Keratinocyte (primary cell): ENCODE measurements at regions not wholly inside any gene's neighbourhood (a gene's known extent, or its start where the extent isn't known, plus 50 kb on each side); places are given as distances from the start of the nearest gene placed in this dataset.

Experiments
- DNase-seq: peaks from one replicate; pipeline ENCODE4 v3.0.0-alpha.2; 2011; ENCODE audit warnings: low read depth, missing footprints, low spot score
- FAIRE-seq: peaks from 2 replicates; lab custom pipeline; 2011; peaks lifted over from hg19 to GRCh38; lab: Jason Lieb, UNC
- H2AFZ ChIP-seq: 2 replicates; pipeline ENCODE4 v1.6.0; 2012; ENCODE audit warnings: low read length, control low read depth, inconsistent platforms; ENCODE audit not compliant: control insufficient read depth
- H3K27ac ChIP-seq: 2 replicates; pipeline ENCODE4 v1.5.1; 2011; ENCODE audit warnings: low read length; ENCODE audit not compliant: control insufficient read depth, insufficient read depth
- H3K27me3 ChIP-seq: 3 replicates; pipeline ENCODE4 v1.6.0; 2011; ENCODE audit warnings: low read length; ENCODE audit not compliant: control insufficient read depth, insufficient read depth; ENCODE audit errors: extremely low read depth
- H3K36me3 ChIP-seq, 2 experiments: 2 replicates in 1 of 2; 3 replicates in 1 of 2; pipeline ENCODE4 v1.5.1; 2011; ENCODE audit warnings: low read length in 2 of 2, mild to moderate bottlenecking in 1 of 2; ENCODE audit not compliant: control insufficient read depth in 2 of 2, insufficient read depth in 2 of 2; ENCODE audit errors: extremely low read depth in 1 of 2
- H3K4me1 ChIP-seq: 3 replicates; pipeline ENCODE4 v1.5.1; 2011; ENCODE audit warnings: low read length; ENCODE audit not compliant: control insufficient read depth, insufficient read depth; ENCODE audit errors: extremely low read depth
- H3K4me2 ChIP-seq: 3 replicates; pipeline ENCODE4 v1.6.0; 2011; ENCODE audit warnings: low read depth, low read length; ENCODE audit not compliant: control insufficient read depth, insufficient read depth; ENCODE audit errors: extremely low read depth
- H3K4me3 ChIP-seq, 3 experiments: fragments of 200-600 bp in 1 of 3; sonication (generic) in 1 of 3; 2 replicates in 2 of 3; 3 replicates in 1 of 3; pipeline ENCODE4 v1.5.1; 2011 to 2016; ENCODE audit warnings: low read length in 3 of 3, mild to moderate bottlenecking in 3 of 3, control low read depth in 2 of 3, inconsistent platforms in 1 of 3, low read depth in 1 of 3, mixed read lengths in 1 of 3, mixed run types in 1 of 3, moderate library complexity in 1 of 3; ENCODE audit not compliant: control insufficient read depth in 2 of 3, insufficient read depth in 2 of 3; ENCODE audit errors: extremely low read depth in 1 of 3
- H3K79me2 ChIP-seq: 2 replicates; pipeline ENCODE4 v1.6.0; 2012; ENCODE audit warnings: low read length; ENCODE audit not compliant: control insufficient read depth, insufficient read depth
- H3K9ac ChIP-seq: 3 replicates; pipeline ENCODE4 v1.6.0; 2011; ENCODE audit warnings: low read length; ENCODE audit not compliant: control insufficient read depth, insufficient read depth; ENCODE audit errors: extremely low read depth
- H3K9me1 ChIP-seq: 3 replicates; pipeline ENCODE4 v1.6.0; 2011; ENCODE audit warnings: low read length; ENCODE audit not compliant: control insufficient read depth, insufficient read depth; ENCODE audit errors: extremely low read depth
- H3K9me3 ChIP-seq: 2 replicates; pipeline ENCODE4 v1.5.1; 2012; ENCODE audit warnings: low read depth, low read length; ENCODE audit not compliant: control insufficient read depth
- H4K20me1 ChIP-seq: 3 replicates; pipeline ENCODE4 v1.6.0; 2011; ENCODE audit warnings: low read length; ENCODE audit not compliant: control insufficient read depth, insufficient read depth; ENCODE audit errors: extremely low read depth
- EZH2 ChIP-seq: IDR thresholded peaks from one replicate; pipeline ENCODE4 v1.6.1; 2012; ENCODE audit warnings: inconsistent platforms, mild to moderate bottlenecking, low read length, moderate library complexity
- dilution Hi-C: fragments of 300-500 bp; cut with MboI; formaldehyde crosslinking; loops from one replicate; pipeline ENCODE4 v1.7.0; 2020; ENCODE audit warnings: low sequenced_read_pairs; ENCODE audit not compliant: extremely low pct_ligation_motif_present
- TF ChIP-seq, protein P1 (sequence below), 3 experiments: IDR thresholded peaks in 1 of 3; conservative IDR thresholded peaks in 1 of 3; optimal IDR thresholded peaks in 1 of 3; 2 replicates in 2 of 3; 3 replicates in 1 of 3; pipeline versions ENCODE3 to v1.5.1; 2011; ENCODE audit warnings: low read length in 3 of 3, mild to moderate bottlenecking in 3 of 3, moderate library complexity in 2 of 3, control low read depth in 1 of 3, inconsistent platforms in 1 of 3; ENCODE audit not compliant: insufficient read depth in 2 of 3; ENCODE audit errors: extremely low read depth in 1 of 3

DNA sequence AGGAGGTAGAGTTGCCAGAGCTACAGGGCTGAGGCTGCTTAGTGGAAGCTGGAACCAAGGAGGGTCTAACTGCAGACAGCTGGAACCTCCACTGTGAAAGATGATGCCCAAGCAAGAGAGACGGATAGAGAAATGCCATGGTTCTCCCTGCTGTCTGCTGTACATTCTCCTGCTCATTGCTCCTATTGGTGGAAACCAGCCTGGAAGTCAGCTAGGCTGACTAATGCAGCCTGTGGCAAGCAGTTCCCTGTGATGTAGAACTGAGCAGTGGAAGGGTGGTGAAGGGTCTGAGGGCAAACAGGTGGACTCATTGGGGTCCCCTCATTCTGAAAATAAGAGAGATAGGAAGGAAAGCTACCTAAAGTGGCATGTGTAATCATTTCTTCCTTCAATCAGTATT lies 563.6 kb downstream of the SLC4A3 start:
- FAIRE-seq = peak; percentile 69
- H2AFZ ChIP-seq = no peak overlapping the region
- DNase-seq = no peak
- H3K36me3 ChIP-seq = no peaks in the 10 kb centered on the region
- H3K4me3 ChIP-seq = no peak overlapping the region
- H3K9ac ChIP-seq = no peak overlapping the region
- no peaks in the 10 kb centered on the region for H3K27me3 ChIP-seq
- no peak for TF ChIP-seq EZH2
- TF ChIP-seq, protein P1, sequence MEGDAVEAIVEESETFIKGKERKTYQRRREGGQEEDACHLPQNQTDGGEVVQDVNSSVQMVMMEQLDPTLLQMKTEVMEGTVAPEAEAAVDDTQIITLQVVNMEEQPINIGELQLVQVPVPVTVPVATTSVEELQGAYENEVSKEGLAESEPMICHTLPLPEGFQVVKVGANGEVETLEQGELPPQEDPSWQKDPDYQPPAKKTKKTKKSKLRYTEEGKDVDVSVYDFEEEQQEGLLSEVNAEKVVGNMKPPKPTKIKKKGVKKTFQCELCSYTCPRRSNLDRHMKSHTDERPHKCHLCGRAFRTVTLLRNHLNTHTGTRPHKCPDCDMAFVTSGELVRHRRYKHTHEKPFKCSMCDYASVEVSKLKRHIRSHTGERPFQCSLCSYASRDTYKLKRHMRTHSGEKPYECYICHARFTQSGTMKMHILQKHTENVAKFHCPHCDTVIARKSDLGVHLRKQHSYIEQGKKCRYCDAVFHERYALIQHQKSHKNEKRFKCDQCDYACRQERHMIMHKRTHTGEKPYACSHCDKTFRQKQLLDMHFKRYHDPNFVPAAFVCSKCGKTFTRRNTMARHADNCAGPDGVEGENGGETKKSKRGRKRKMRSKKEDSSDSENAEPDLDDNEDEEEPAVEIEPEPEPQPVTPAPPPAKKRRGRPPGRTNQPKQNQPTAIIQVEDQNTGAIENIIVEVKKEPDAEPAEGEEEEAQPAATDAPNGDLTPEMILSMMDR (optimal IDR thresholded peaks at IDR 0.05 in 1 of 3, IDR thresholded peaks at IDR 0.05 in 1 of 3, conservative IDR thresholded peaks at IDR 0.05 in 1 of 3; ENCODE audit: extremely low read depth in 1 of 3, insufficient read depth in 2 of 3, low read length in 3 of 3) = no peak
- no peak overlapping the region for H3K4me2 ChIP-seq
- H3K4me1 ChIP-seq = peaks cover 20% of the 10 kb centered on the region
- no peaks in the 10 kb centered on the region for H3K9me1 ChIP-seq
- peaks cover 2% of the 10 kb centered on the region for H3K9me3 ChIP-seq
- no peaks in the 10 kb centered on the region for H4K20me1 ChIP-seq
- no peaks in the 10 kb centered on the region for H3K79me2 ChIP-seq
- H3K27ac ChIP-seq = no peak overlapping the region
- dilution Hi-C loops = no loop called here

DNA sequence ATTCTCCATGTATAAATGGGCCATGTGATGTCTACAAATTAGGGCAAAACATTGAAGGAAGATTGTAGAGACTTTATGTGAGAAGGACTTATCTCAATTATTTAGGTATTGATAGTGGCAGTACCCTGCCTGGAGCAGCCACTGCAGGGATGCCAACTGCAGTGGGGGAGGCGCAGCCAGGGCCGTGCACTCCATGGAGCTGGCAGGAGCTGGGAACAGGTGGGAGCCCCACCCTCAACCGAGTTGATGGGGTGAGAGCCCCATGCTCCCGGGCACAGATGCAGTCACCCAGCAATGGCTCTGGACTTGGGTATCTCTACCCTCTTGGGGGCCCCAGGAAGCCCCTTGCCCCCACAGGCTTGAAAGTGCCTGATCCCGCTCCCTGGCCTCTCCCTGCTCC lies 564.3 kb downstream of the SLC4A3 start:
- Histone ChIP-seq H3K4me2 (no peak overlapping the region), H3K9ac (no peak overlapping the region), H3K27ac (no peak overlapping the region), H3K4me1 (peaks cover 20% of the 10 kb centered on the region), H3K9me3 (peaks cover 2% of the 10 kb centered on the region), H3K36me3 (no peaks in the 10 kb centered on the region), H4K20me1 (no peaks in the 10 kb centered on the region), H3K27me3 (no peaks in the 10 kb centered on the region), H2AFZ (no peak overlapping the region), H3K9me1 (no peaks in the 10 kb centered on the region), H3K4me3 (no peak overlapping the region), H3K79me2 (no peaks in the 10 kb centered on the region)
- TF ChIP-seq, protein P1 (optimal IDR thresholded peaks at IDR 0.05 in 1 of 3, IDR thresholded peaks at IDR 0.05 in 1 of 3, conservative IDR thresholded peaks at IDR 0.05 in 1 of 3; ENCODE audit: extremely low read depth in 1 of 3, insufficient read depth in 2 of 3, low read length in 3 of 3) = no peak
- no peak for TF ChIP-seq EZH2
- dilution Hi-C loops = no loop called here
- DNase-seq = no peak
- FAIRE-seq = no peak
